Prostate gland (tissue), 2 donors: ENCODE measurements at regions not wholly inside any gene's neighbourhood (a gene's known extent, or its start where the extent isn't known, plus 50 kb on each side); places are given as distances from the start of the nearest gene placed in this dataset.

Experiments used
- CTCF ChIP-seq, 4 experiments: fragments of 200-600 bp in 2 of 4; fragments of 450-650 bp in 2 of 4; sonication (generic) in 2 of 4; IDR thresholded peaks; 1 replicate in 3 of 4; 2 replicates in 1 of 4; pipeline ENCODE4 v1.5.1; 2016 to 2019; ENCODE audit warnings: antibody characterized with exemption in 4 of 4, mild to moderate bottlenecking in 2 of 4, moderate library complexity in 2 of 4
- POLR2A ChIP-seq: fragments of 450-650 bp; IDR thresholded peaks from one replicate; pipeline ENCODE4 v1.6.1; 2016; ENCODE audit warnings: antibody characterized with exemption, mild to moderate bottlenecking
- POLR2AphosphoS5 ChIP-seq: sonication (generic); formaldehyde crosslinking; IDR thresholded peaks from one replicate; pipeline ENCODE4 v1.6.1; 2017; ENCODE audit warnings: antibody characterized with exemption

- TF ChIP-seq POLR2A: no peak
- TF ChIP-seq CTCF (IDR thresholded peaks at IDR 0.05): no peak
- TF ChIP-seq POLR2AphosphoS5: no peak
Measured at GRCh38 chr16:26826500-26826899, 240.2 kb upstream of the C16orf82 start.
